Fibroblast of skin of left biceps (primary cell): ENCODE measurements at regions not wholly inside any gene's neighbourhood (a gene's known extent, or its start where the extent isn't known, plus 50 kb on each side); places are given as distances from the start of the nearest gene placed in this dataset.

Source experiments
- DNase-seq, 2 experiments: peaks; one replicate each; pipeline ENCODE4 v3.0.0-alpha.2; 2013; ENCODE audit warnings: low read depth in 2 of 2

DNA sequence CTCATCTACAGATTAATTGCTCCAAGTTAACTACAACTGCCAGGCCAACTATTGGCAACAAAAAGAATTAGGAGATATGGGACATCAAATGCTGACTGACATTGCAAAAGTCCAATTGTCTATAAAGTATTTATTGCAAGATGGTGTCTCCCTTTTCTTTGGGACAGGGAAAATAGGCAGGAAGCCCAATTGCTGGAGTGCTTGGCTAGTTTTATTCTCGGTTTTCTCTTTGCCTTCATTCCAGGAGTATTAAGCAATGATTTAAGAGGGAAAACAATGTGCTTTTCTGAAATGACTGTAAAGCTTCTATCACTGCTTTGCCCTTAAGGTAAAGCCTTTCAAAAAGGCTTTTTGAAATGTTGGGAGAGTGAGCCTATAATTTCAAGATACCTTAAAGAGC lies 62.8 kb upstream of the DIAPH2 start:
- no peak for DNase-seq
